Spleen (tissue), 11 donors: ENCODE measurements at regions not wholly inside any gene's neighbourhood (a gene's known extent, or its start where the extent isn't known, plus 50 kb on each side); places are given as distances from the start of the nearest gene placed in this dataset.

Experiments
- DNase-seq: peaks from one replicate; pipeline ENCODE4 v3.0.0-alpha.2; 2020
- H3K27ac ChIP-seq, 8 donors: fragments of 200-600 bp; sonication (generic) in 7 of 8; 1 replicate in 4 of 8; 2 replicates in 4 of 8; pipeline versions ENCODE4 v1.5.0 to v1.8.0; 2016 to 2021; ENCODE audit warnings: inconsistent platforms in 4 of 8, mild to moderate bottlenecking in 4 of 8, moderate library complexity in 1 of 8
- H3K27me3 ChIP-seq, 7 donors: fragments of 200-600 bp; sonication (generic) in 6 of 7; replicated peaks in 1 of 7; 1 replicate in 4 of 7; 2 replicates in 3 of 7; pipeline versions ENCODE4 v1.5.0 to v1.8.0; 2016 to 2021; ENCODE audit warnings: inconsistent platforms in 3 of 7, mild to moderate bottlenecking in 1 of 7
- H3K36me3 ChIP-seq, 6 donors: fragments of 200-600 bp; sonication (generic) in 5 of 6; 1 replicate in 4 of 6; 2 replicates in 2 of 6; pipeline versions ENCODE4 v1.5.0 to v1.8.0; 2016 to 2021; ENCODE audit warnings: inconsistent platforms in 2 of 6
- H3K4me1 ChIP-seq, 6 donors: fragments of 200-600 bp; sonication (generic) in 5 of 6; 1 replicate in 3 of 6; 2 replicates in 3 of 6; pipeline versions ENCODE4 v1.5.0 to v1.8.0; 2016 to 2021; ENCODE audit warnings: inconsistent platforms in 3 of 6
- H3K4me3 ChIP-seq, 8 donors: fragments of 200-600 bp; sonication (generic) in 7 of 8; 1 replicate in 4 of 8; 2 replicates in 4 of 8; pipeline versions ENCODE4 v1.5.0 to v1.8.0; 2016 to 2021; ENCODE audit warnings: inconsistent platforms in 4 of 8, mild to moderate bottlenecking in 4 of 8, moderate library complexity in 2 of 8
- H3K9me3 ChIP-seq, 8 donors: fragments of 200-600 bp; sonication (generic) in 7 of 8; 1 replicate in 4 of 8; 2 replicates in 4 of 8; pipeline versions ENCODE4 v1.5.0 to v1.8.0; 2016 to 2021; ENCODE audit warnings: inconsistent platforms in 4 of 8
- POLR2A ChIP-seq, 3 donors: fragments of 450-650 bp; IDR thresholded peaks; one replicate each; pipeline ENCODE4 v1.5.1; 2017; ENCODE audit warnings: antibody characterized with exemption in 3 of 3, mild to moderate bottlenecking in 1 of 3
- POLR2AphosphoS5 ChIP-seq, 3 donors: sonication (generic); formaldehyde crosslinking; IDR thresholded peaks; one replicate each; pipeline ENCODE4 v1.5.1; 2017; ENCODE audit warnings: antibody characterized with exemption in 3 of 3
- WGBS, 5 donors: extraction: QIAGEN DNeasy Blood & Tissue Kit in 3 of 5; methylation state at CpG; one replicate each; pipeline versions ENCODE4 v1.1.5 to v1.1.7; 2013 to 2018; 5-methylcytosine and 5-hydroxymethylcytosine counted together
- intact Hi-C: fragments of 100-400 bp; cut with DNase I; formaldehyde crosslinking; loops from one replicate; pipeline ENCODE4 v1.15.0; 2023; ENCODE audit warnings: low total_unique reads
- TF ChIP-seq, protein P1 (sequence below), 11 experiments: fragments of 200-600 bp in 7 of 11; fragments of 450-650 bp in 4 of 11; sonication (generic) in 4 of 11; IDR thresholded peaks in 8 of 11; conservative IDR thresholded peaks in 3 of 11; 1 replicate in 7 of 11; 2 replicates in 4 of 11; pipeline versions ENCODE4 v1.4.0 to v1.8.0; 2016 to 2021; ENCODE audit warnings: antibody characterized with exemption in 11 of 11, inconsistent platforms in 4 of 11, mild to moderate bottlenecking in 1 of 11
- donor health status: healthy with polysubstance abuse.
- donor health status: DM: no; HTN: no; CAD: no; lungs with moderate emphysema.
- donor health status: DM: no; HTN: no; CAD: no.
- donor health status: Bipolar disorder and iron deficiency.
- donor health status: healthy.
- donor health status: DM: no; HTN: no; CAD: no.
- donor health status: DM: yes; HTN: yes; CAD: no.

DNA sequence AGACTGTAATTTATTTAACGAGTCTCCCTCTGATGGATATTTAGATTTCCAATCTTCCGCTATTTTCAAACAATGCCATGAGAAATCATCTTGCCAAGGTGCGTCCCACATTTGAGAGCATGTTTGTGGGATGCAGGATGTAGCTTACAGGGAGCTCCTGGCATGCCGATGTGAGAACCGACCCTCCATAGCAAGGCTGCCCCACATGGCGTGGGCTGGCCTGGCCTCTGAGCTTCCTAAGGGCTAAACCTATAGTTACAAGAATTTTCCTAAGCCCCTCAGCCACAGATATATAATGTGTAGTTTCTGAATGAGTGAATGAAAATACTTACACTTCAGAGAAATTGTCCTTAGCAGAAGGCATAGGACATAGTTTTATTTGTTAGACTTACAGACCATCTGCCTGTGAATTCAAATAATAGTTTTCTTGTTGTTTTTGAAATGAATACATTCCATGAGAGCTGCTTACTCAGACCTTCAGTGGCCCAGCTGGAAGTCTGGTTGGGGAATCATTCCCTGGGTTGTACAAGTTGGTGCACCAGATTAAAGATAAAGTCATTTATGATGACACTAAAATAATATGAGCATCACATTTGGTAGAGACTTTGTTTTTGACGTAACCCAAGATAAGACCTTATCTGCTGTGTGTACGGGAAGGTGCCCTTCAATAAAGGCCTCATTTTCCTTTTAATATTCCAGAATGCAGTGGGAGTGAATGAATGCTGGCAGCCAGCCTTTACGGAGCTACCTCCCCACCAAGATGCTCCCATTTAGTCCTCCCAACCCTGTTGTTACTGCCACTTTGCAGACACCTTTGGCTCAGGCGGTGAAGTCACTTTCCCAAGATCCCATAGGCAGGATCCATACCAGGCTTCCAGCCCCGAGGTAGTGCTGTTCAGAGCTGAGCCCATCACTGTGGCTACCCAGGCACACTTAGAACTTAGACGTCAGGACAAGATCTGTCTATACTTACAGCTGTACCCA, 107.1 kb downstream of the GLI2 start:
- 83 to 95% (median 87%) methylated on average over 12 of the region's 12 CpGs for WGBS, 5 donors
- intact Hi-C loops: no loop called here
- Histone ChIP-seq H3K9me3 (no peaks in the 10 kb centered on the region), H3K4me3 (no peak overlapping the region), H3K4me1 (no peaks in the 10 kb centered on the region), H3K27ac (no peak overlapping the region), H3K36me3 (no peaks in the 10 kb centered on the region), H3K27me3 (peaks cover 0 to 4% (median 0%) of the 10 kb centered on the region in 7 donors)
- TF ChIP-seq, protein P1, sequence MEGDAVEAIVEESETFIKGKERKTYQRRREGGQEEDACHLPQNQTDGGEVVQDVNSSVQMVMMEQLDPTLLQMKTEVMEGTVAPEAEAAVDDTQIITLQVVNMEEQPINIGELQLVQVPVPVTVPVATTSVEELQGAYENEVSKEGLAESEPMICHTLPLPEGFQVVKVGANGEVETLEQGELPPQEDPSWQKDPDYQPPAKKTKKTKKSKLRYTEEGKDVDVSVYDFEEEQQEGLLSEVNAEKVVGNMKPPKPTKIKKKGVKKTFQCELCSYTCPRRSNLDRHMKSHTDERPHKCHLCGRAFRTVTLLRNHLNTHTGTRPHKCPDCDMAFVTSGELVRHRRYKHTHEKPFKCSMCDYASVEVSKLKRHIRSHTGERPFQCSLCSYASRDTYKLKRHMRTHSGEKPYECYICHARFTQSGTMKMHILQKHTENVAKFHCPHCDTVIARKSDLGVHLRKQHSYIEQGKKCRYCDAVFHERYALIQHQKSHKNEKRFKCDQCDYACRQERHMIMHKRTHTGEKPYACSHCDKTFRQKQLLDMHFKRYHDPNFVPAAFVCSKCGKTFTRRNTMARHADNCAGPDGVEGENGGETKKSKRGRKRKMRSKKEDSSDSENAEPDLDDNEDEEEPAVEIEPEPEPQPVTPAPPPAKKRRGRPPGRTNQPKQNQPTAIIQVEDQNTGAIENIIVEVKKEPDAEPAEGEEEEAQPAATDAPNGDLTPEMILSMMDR (IDR thresholded peaks at IDR 0.05 in 8 of 11, conservative IDR thresholded peaks at IDR 0.05 in 3 of 11): no peak
- TF ChIP-seq POLR2AphosphoS5 (IDR thresholded peaks at IDR 0.05): no peak
- no peak for TF ChIP-seq POLR2A (IDR thresholded peaks at IDR 0.05)
- peak; percentile 59 for DNase-seq

DNA sequence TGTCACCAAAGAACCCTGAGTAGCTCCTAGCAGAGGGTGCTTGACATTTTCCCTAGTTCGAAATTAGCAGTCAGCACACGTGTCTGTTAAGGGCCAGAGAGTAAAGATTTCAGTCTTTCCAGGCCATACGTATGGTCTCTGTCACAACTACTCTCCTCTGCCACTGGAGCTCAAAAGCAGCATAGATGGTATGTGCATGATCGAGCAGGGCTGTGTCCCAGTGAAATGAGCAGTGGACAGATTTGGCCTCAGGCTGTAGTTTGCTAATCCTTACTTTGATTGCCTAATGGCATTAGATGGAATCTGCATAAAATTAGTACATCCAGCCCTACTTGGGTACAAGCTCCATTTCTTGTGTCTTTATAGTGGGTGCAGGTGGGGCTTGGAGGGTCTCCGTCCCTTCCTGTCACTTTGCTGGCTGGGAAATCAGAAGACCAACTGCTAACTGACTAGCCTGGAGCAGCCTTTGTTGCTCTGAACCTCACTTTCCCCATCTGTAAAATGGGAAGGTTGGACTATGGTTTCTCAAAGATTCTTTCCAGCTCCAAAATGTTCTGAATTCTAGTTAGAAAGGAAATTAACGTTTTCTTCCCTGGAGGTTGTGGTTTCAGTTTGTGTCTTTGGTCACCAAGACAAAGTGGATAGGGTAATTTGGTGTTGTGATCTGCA, 108.5 kb downstream of the GLI2 start:
- no peaks in the 10 kb centered on the region for H3K4me1 ChIP-seq
- TF ChIP-seq POLR2A (IDR thresholded peaks at IDR 0.05) (no peak), POLR2AphosphoS5 (IDR thresholded peaks at IDR 0.05) (no peak)
- TF ChIP-seq, protein P1 (IDR thresholded peaks at IDR 0.05 in 8 of 11, conservative IDR thresholded peaks at IDR 0.05 in 3 of 11): no peak
- H3K36me3 ChIP-seq: no peaks in the 10 kb centered on the region
- no peak for DNase-seq
- H3K9me3 ChIP-seq: peaks cover 0 to 12% (median 3%) of the 10 kb centered on the region in 8 donors
- peaks cover 0 to 4% (median 0%) of the 10 kb centered on the region in 7 donors for H3K27me3 ChIP-seq
- intact Hi-C loops: no loop called here
- WGBS, 5 donors: 77 to 84% (median 83%) methylated on average over 6 of the region's 6 CpGs
- H3K4me3 ChIP-seq: no peak overlapping the region
- no peak overlapping the region for H3K27ac ChIP-seq

DNA sequence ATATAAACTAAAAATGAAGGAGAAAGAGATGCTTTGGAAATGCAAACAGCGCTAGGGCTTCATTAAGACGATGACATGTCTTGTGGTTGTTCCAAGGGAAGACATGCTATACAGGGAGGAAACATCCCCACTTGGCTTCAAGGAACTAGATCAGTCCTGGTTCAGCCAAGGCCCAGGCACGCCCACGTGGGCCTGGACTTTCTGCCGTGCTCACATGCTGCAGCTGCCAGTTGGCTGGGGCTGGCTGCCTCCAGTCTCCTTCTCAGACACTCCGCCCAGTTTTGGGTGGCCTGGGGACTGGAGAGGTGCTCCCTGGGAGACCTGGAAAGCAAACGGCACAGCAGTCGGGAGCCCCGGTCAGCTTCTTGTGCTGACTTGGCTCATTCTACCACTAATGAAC, 109.6 kb downstream of the GLI2 start:
- Histone ChIP-seq H3K9me3 (peaks cover 0 to 23% (median 12%) of the 10 kb centered on the region in 8 donors), H3K36me3 (no peaks in the 10 kb centered on the region), H3K4me3 (no peak overlapping the region), H3K4me1 (no peaks in the 10 kb centered on the region), H3K27me3 (peaks cover 0 to 4% (median 0%) of the 10 kb centered on the region in 7 donors), H3K27ac (no peak overlapping the region)
- intact Hi-C loops: no loop called here
- peak; percentile 69 for DNase-seq
- WGBS, 5 donors: 64 to 89% (median 83%) methylated on average over 9 of the region's 9 CpGs
- peak in 2 of 3 donors; percentile 19 to 51 for TF ChIP-seq POLR2AphosphoS5 (IDR thresholded peaks at IDR 0.05)
- no peak for TF ChIP-seq POLR2A (IDR thresholded peaks at IDR 0.05)

DNA sequence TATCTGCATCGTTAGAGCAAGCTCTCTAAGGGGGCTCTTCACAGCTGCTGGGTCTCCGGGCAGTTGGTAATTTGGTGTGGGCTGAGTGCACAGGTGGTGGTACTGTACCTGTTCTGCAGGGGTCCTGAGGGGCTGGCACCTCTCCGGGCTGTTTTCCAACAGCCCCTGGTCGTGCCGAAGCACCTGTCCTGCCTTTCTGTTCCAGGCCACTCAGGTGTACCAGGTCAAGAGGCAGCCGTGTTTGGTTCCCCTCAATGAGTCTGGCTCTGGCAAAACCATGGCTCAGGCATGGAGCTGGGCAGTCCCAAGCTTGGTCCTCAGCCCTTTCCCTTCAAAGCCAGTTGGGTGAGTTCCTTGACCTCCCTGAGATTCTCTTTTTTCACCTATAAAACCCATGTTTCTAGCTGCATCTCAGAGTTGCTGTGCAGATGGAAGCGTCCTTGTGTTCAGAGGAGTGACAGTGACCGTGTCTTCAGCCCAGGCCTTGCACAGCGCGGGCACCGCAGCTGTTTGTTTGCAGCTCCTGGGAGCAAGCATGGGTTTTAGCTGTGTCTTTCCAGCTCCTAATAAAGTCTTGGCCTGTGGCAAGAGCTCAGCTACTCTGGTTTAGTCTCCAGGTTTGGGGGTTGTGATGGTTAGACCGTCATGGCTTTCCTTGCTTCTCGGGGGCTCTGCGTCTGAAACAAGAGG, 110.9 kb downstream of the GLI2 start:
- TF ChIP-seq POLR2AphosphoS5 (IDR thresholded peaks at IDR 0.05): no peak
- TF ChIP-seq POLR2A (IDR thresholded peaks at IDR 0.05): no peak
- TF ChIP-seq, protein P1 (IDR thresholded peaks at IDR 0.05 in 8 of 11, conservative IDR thresholded peaks at IDR 0.05 in 3 of 11): no peak
- H3K27me3 ChIP-seq: peaks cover 0 to 4% (median 0%) of the 10 kb centered on the region in 7 donors
- H3K4me1 ChIP-seq: no peaks in the 10 kb centered on the region
- peaks cover 0 to 27% (median 14%) of the 10 kb centered on the region in 8 donors for H3K9me3 ChIP-seq
- DNase-seq: peak; percentile 50
- H3K27ac ChIP-seq: no peak overlapping the region
- 84 to 94% (median 90%) methylated on average over 13 to 14 of the region's 14 CpGs for WGBS, 5 donors
- intact Hi-C loops: no loop called here
- no peaks in the 10 kb centered on the region for H3K36me3 ChIP-seq
- no peak overlapping the region for H3K4me3 ChIP-seq
